OCI-LY7 (cell line): ENCODE measurements at regions not wholly inside any gene's neighbourhood (a gene's known extent, or its start where the extent isn't known, plus 50 kb on each side); places are given as distances from the start of the nearest gene placed in this dataset.

ENCODE experiments used
- CTCF ChIP-seq: fragments of 200-600 bp; sonication (generic); conservative IDR thresholded peaks from 2 replicates; pipeline ENCODE4 v1.5.1; 2014; ENCODE audit warnings: mild to moderate bottlenecking, antibody characterized with exemption, low read length, moderate library complexity, mixed read lengths
- EZH2phosphoT487 ChIP-seq: fragments of 200-600 bp; sonication (generic); IDR thresholded peaks from 2 replicates; pipeline ENCODE4 v1.6.1; 2018; ENCODE audit warnings: low read depth, borderline replicate concordance, mild to moderate bottlenecking, mixed run types, antibody characterized with exemption, low read length, moderate library complexity, mixed read lengths

GRCh38 chr7:97313900-97314299 lies 196.4 kb downstream of the SDHAF3 start:
- TF ChIP-seq CTCF: no peak
- TF ChIP-seq EZH2phosphoT487: no peak
